GM18520 (cell line): ENCODE measurements at regions not wholly inside any gene's neighbourhood (a gene's known extent, or its start where the extent isn't known, plus 50 kb on each side); places are given as distances from the start of the nearest gene placed in this dataset.

Source experiments
- ATAC-seq: cut with Tn5 transposase; IDR thresholded peaks from one replicate; pipeline ENCODE4 v1.9.1; 2021; ENCODE audit not compliant: unreplicated experiment

DNA sequence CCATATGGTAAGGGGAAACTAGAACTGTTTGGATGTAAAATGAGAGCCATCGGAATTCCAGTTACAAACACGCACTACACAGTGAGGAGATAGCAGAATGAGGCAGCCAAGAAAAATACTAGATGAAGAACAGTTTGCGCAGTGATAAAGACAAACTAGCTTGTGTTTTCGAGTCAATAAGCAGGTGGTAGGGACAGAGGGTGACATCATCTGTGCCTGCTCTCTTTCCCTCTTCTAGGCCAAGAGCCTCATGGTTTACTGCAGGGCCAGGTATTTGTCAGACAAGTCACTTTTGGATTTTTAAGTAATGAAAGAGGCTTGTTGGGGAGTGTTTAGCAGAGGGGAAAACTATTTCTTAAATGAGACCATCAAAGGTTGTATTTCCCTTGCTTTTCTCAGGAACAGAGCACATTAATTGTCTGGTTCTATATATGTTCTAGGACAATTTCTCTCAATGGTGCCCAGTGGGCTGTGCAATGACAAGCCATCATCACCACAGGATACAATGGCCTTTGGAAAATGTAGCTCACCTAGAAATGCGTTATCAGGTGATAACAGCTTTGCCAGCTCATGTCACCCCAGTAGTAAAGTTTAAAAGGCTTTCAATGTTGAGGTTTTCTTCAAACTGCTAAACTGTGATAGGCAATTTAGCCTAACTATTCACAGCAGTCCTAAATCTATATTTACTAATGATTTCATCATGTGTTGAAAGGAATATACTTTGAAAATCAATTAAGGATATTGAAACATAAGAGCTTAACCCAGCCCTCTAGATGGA is 1210.3 kb upstream of the ZEB2 start:
- no peak for ATAC-seq

DNA sequence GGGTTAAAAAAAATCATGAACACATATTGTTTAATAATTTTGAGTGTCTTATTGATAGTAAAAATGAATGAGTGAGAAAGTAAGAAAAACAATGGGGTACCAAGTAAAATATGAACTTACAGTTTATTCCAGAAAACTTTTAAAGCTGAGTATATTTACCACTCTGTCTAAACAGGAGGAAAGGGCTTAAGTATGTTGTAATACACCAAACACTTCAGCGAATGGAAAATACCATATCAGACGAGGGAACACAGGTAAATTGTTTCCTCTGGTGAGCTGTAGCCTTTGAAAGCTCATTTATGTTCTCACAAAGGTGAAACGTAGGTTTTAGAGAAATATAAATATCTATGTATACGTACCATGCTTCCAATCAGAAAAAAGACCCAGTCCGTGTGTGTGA is 1209.6 kb upstream of the ZEB2 start:
- ATAC-seq, result no peak

DNA sequence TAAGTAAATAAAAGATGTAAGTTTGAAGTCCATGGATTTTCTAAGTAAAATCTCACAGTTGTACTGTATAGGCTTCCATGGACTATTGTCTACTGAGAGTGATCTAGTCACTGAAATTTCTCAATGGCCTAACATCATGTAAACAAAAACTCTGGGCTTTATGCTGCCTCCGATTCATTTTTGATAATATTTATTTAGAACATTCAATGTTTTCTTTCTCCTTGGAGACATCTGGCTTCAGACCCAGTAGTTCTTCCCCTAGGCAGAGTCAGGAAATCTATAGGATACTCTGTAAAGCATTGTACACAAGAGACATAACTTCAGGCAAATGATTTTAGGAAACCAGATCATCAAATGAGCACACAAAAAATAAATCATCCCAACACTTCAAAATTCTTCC is 1208.6 kb upstream of the ZEB2 start:
- ATAC-seq, result no peak

DNA sequence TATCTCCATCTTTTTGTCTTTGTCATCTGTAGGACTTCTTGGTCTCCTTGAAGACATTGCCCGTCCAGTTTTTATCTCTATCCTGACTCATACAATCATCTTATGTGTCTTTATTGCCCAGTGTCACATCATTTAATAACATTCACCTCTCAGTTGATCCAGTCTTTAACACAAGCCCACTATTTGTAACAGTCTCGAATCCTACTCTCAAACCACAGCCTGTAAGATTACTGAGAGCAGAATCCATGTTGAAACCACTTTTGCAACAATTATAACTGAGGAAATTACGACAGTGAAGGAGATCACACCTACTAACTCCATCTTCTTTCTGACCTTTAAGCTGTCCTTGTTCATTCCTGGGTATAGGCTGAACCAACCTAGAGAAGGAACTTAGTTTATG is 1206.0 kb upstream of the ZEB2 start:
- ATAC-seq, result no peak

DNA sequence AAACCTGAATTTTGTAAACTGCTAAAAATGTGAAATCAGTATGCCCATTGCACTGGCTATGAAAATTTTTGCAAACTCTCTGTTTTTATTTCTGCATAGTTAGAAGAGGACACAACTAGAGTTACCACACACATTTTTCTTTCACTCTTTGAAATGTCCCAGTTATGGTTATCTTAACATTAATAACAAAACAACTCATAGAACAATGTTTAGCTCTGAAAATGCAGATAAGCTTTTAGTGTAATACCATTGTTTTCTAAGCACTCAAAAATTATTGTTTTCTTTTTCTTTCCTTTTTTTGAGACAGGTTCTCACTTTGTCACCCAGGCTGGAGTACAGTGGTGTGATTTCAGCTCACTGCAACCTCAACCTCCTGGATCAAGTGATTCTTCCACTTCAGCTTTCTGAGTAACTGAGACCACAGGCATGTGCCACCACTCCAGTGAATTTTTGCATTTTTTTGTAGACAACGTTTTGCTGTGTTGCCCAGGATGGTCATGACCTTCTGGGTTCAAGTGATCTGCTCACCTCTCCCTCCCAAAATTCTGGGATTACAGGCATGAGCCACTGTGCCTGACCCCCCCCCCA is 1204.5 kb upstream of the ZEB2 start:
- ATAC-seq, result no peak

DNA sequence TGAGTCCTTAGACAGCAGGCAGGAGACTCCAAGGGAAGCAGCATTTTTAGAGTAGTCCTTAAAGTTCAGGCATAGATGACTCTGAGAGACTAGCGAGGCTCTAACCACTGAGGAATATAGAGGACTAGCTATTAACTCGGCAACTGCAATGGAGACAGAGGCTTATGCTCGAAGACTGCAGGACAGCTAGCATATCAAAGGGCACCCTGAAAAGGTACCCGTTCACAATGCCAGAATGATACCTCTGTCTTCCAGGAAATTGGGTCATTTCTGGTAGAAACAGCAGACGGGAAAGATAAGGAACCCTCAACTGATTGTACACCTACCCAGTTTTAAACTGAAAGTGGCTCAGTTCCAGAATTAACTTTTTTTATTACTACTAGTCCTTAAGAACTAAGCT is 1204.0 kb upstream of the ZEB2 start:
- no peak for ATAC-seq

DNA sequence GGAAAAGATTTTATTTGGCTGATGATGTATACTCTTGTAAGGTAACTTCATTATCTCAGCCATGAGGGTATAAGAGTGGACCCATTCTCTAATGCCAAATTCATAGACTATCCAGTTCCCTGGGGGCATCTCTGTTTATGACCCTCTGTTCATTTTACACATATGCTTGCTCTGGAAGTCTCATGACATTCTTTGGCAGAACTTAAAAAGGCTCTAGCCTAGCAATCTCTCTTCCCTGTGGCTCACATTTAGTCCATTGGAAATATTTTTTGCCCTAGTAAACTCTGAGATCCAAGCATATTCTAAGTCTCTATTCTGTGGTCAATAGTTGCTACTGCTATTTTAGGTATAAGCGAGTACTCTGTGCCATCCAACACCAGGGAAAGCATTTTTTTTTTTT is 1201.8 kb upstream of the ZEB2 start:
- no peak for ATAC-seq

DNA sequence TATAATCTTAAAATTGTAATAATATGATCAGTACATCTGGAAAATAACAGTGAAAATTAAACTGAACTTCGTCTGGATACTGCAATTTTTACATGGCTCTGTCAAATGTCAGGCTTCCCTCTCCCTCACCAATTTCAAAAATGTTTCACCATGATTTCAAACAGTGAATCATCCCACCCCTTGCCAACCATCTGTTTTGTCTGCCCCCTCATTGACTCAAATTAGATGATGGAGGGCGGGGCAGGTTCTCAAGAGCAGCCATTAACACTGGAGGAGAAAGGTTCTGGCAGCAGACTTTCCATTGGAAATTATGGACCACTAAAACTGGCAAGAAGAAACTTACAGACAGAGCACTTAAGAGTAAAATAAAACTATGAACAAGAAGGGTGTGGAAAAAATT is 1195.7 kb upstream of the ZEB2 start:
- ATAC-seq, result no peak

DNA sequence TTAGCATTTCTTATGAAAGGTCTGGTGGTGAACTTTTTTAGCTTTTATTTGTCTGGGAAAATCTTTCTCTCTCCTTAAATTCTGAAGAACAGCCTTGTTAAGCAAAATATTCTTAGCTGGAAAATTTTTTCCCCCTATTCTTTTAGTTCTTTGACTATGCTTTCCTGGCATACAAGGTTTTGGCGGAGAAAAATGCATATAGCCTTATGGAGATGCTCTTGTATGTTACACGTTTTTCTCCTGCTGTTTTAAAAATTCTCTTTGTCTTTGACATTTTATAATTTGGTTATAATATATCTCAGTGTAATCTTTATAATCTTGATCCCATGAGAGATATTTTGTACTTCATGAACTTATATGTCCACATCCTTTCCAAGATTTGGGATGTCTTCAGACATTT is 1190.4 kb upstream of the ZEB2 start:
- ATAC-seq, result no peak

DNA sequence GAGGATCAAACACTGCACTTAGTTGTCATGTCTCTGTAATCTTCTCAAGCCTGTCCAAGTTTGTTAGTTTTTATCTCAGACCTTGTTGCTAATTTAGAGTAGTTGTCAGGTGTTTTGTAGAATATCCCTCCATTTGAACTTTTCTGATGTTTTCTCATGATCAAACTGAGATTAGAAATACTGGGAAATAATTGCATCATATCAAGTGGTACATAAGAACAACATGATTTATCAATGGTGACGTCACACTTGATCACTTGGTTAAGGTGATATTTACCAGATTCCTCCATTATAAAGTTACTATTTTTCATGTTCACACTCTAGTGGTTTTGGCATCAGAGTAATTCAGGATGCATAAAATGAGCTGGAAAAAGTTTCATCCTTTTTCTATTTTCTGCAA is 1182.4 kb upstream of the ZEB2 start:
- ATAC-seq, result no peak

DNA sequence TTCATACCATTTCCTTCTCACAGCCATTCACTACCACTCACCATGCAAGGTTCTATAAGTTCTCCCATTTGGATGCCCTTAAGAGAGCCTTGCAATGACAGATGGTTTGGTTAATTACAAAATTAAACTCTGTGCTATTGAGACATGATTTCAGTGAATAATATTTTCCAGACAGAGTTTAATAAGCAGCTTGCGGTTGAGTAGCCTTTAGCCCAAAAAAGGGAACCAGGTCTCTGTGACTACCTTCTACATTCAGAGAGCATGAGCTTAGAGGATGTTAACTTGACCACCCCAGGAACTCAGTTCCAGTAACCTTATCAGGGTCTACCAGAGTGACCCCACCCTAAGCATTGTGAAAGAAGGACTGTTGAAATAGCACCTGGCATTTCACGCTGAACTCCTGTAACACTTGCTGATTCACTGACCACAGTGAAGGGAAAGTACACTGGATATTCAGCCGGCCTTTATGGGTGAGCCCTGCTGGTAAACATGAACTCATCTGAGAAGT is 1173.1 kb upstream of the ZEB2 start:
- ATAC-seq, result peak; percentile 85

DNA sequence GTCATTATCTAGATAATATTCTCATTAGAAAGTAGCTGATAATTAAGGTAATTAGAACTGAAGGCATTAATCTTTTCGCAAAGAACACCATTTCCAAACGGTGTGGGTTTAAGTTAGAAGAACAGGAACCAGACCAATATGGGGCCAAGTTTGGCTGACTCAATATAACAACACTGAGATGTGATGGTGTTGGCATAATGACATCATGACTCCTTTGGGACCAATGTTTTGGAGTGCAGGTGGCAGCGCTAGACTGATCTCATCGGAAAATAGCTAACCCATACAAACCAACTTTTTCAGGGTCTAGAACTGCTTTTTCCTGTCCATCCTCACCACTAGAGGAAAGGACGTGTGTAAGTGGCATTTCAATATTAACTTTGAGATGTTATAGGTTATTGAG is 1171.7 kb upstream of the ZEB2 start:
- ATAC-seq, result no peak

DNA sequence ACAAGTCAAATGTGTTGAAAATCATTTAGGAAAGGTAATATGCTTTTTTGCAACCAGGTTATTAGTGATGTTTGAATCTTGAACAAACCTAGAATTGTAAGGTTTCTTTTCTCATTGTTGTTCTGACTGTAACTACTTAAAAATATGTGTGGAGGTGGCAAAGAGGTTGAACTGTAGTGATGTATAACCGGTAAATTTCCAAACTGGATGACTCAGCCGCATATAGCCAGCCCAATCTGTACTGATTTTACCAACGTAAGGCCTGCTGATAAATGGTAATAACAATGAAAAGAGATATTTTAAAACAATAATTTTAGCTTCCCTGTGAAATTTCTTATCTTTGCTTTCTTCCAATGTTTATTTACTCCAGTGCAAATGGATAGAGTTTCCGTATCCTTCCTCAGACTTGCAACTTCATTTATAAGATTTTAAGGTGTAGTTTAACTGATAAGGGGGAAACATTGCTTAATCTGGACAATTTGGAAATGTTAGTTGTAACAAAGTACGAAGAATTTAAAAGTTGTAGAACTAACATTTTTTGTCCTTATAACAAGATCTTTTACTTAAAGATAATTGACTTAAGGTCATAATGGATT is 1170.4 kb upstream of the ZEB2 start:
- no peak for ATAC-seq

DNA sequence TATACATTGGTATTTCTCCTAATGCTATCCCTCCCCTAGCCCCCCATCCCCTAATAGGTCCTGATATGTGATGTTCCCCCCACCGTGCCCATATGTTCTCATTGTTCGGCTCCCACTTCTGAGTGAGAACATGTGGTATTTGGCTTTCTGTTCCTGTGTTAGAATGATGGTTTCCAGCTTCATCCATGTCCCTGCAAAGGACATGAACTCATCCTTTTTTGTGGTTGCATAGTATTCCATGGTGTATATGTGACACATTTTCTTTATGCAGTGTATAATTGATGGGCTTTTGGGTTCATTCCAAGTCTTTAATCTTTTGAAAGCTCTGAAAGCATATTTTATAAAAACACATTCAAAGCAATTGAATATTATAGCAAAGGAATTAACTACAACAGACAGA is 1169.4 kb upstream of the ZEB2 start:
- no peak for ATAC-seq

DNA sequence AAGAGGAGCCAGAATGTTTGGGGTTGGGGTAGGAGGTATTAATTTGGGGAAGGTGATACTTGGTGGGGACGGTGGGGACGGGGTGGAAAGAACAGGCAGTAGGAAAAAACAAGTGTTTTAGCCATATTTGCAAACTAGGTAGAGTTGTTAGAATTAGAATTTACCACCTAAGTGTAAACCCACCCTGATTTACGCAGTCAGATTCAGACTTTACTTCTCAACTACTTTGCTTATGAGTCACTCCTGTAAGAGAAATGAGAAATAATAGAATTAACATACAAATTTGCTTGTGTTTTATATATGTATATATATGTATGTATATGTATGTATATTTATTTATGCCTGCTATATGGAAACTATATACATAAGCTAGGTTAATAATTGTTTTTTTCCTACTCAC is 1168.2 kb upstream of the ZEB2 start:
- no peak for ATAC-seq

DNA sequence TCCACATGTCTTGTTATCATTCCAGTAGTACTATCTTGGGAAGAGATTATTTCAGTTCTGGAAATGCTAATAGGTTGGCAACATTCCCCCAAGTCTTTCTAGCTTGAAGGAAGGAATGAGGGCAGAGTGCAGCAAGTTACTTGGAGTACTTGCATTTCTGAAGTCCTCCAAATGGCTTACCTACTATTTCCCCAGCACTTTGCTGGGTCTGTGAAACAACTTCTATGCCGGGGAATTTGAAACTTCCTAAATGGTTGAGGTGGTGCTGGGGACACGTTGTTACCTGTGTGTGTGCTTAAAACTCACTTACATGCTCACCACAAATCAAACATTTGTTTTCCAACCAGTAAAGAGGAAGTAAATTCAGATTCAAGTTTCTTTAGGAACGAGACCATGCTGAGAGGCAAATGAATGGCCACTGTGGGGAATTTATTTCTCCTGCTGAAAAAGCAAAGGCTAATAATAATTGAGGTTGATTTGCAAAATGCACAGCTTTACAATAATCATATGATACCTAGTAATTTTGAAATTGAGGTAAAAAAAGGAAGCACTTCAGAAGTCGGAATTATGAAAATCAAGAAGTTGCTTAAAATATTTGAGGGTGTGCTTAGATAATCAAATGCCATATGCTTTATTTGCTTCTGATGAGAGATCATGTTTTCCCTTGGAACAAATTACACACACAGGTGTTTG is 1167.7 kb upstream of the ZEB2 start:
- ATAC-seq, result no peak

DNA sequence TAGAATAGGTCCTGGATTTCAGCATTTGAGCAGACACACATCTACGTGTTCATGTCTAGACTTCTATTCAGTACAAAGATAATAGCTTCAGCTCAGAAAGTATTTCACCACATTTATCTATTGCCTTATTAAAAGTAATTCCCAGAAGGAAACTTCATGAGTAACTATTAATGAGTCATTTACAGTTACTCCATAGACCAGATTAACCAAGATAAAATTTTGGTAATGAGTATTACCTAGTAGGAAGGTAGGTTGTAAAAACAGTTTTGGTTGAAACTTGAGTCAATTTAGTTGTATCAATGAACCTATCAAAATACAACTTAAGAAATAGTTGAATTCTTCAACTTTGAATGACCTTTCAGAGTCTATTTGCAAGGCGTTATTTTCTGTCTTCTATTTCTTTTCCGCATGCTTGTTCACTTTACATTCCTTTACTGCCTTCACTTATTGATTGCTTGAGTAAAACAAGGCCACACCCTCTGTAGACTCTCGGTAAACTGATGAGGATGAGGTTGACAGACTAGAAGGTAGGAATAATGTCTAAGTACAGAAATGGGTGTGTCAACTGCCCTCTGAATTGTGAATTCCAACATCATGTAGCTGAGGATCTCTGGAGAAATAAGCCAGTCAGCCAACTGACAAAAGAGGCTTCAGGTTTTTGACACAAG is 1165.6 kb upstream of the ZEB2 start:
- no peak for ATAC-seq

DNA sequence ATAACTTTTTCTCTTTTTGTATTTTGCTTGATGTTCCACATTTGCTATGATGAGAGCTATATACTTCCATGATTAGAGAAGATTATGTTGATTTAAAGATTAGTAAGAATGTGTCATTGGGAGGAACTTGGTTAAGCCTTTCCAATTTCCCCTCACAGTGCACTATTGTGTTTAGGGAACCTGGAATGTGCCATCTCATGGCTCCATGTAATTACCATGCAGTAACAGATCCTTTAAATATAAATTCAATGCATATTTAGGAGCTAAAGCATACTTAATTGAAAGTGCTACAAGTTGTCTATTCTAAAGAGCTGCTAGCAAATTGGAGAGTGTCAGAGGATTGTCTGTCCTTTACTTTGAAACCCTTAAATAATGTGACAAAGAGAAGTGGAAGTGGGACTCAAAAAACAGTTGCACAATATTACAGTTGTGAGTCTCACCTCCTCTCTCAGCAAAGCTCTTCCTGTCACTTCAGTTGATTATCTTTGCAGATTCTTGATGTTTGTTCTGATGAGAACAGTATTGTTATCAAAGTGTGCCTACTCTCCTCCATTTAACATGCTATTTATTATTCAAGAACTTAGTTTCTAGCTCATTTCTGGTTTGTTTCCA is 1162.7 kb upstream of the ZEB2 start:
- no peak for ATAC-seq

DNA sequence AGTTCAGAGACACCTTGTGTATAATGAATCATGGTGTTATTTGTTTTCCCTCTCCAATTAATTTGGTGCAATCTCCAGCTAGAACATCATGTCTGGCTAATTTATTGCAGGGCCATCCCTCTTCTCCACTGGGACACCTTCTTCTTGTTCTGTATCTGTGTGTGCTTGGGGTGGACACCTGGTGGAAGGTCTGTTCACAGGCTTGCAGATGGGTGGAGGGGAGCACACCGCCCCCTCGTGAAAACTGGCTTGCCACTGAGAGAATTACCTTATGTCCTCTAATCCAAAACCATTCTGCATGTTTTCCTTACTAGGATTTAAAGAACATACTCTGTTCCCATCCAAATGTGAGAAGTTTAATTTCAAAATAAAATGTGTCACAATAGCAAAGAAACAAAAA is 1160.4 kb upstream of the ZEB2 start:
- no peak for ATAC-seq

DNA sequence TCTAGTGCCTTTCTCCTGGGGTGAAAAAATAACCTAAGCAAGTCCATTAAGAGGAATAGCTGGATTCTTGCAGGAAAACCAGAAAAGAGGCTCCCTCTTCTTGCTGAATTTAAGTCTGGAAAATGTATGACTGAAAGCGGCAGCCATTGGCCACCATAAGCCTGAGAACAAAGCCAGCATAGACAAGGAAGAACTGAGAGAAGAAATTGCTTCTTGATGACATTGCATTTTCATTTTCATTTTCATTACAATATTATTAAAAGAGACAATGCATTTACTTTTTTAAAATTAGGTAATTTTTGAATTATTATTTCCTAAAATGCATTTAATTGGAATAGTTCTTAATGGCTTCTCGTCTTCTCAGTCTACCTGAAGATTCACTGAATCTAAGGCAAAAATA is 1157.5 kb upstream of the ZEB2 start:
- ATAC-seq, result no peak

DNA sequence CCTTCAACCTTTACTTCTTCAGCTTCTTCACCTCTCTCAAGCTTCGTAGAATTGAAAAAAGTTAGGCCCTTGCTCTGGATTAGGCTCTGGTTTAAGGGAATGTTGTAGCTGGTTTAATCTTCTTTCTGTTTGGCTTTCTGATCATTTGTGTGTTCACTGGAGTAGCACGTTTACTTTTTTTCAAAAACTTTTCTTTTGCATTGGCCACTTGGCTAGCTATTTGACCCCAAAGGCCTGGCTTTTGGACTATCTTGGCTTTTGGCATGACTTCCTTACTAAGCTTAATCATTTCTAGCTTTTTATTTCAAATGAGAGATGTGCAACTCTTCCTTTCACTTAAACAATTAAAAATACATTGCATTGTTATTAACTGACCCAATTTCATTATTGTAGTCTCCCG is 1154.8 kb upstream of the ZEB2 start:
- no peak for ATAC-seq
